IMR-90 (cell line): ENCODE measurements at regions not wholly inside any gene's neighbourhood (a gene's known extent, or its start where the extent isn't known, plus 50 kb on each side); places are given as distances from the start of the nearest gene placed in this dataset.

Experiments
- MAFK ChIP-seq: IDR thresholded peaks from 2 replicates; pipeline ENCODE4 v1.6.1; 2012; ENCODE audit warnings: low read depth, low read length, improper control_type of control experiment
- POLR2A ChIP-seq: IDR thresholded peaks from 2 replicates; pipeline ENCODE4 v1.6.1; 2012; ENCODE audit warnings: mild to moderate bottlenecking, low read depth, low read length
- RAD21 ChIP-seq: IDR thresholded peaks from 2 replicates; pipeline ENCODE4 v1.6.1; 2012; ENCODE audit warnings: low read length, improper control_type of control experiment
- RCOR1 ChIP-seq: IDR thresholded peaks from 2 replicates; pipeline ENCODE4 v1.6.1; 2012; ENCODE audit warnings: mild to moderate bottlenecking, low read length, improper control_type of control experiment; ENCODE audit not compliant: insufficient replicate concordance
- SMC3 ChIP-seq: fragments of 150-350 bp; IDR thresholded peaks from 2 replicates; pipeline ENCODE4 v1.6.1; 2016; ENCODE audit warnings: low read depth, mild to moderate bottlenecking, antibody characterized with exemption, low read length, moderate library complexity
- TF ChIP-seq, protein P1 (sequence below): conservative IDR thresholded peaks from 2 replicates; pipeline ENCODE4 v1.5.1; 2012; ENCODE audit warnings: mild to moderate bottlenecking, low read depth, low read length, improper control_type of control experiment
- TF ChIP-seq, protein P2 (sequence below): fragments of 150-350 bp; IDR thresholded peaks from 2 replicates; pipeline ENCODE4 v1.6.1; 2016; ENCODE audit warnings: low read depth, mild to moderate bottlenecking, low read length, moderate library complexity, borderline replicate concordance

DNA sequence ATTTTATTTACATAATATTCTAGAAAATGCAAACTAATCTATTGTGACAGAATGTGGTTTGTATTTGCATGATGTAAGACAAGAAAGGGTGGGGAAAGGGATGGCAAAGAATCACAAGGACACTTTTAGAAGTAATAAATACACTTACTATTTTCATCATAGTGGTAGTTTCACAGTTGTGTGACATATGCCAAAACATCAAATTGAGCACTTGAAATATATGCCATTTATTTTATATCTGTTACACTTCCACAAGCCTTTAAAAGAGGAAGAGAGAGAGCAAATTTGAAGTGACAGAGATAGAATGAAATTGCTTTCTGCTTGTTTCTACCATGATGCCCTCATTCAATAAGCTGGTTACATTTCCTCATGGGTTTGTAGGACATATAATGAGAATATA, 230.0 kb upstream of the NWD2 start:
- TF ChIP-seq POLR2A (no peak), SMC3 (no peak), MAFK (no peak), RCOR1 (no peak), RAD21 (no peak)
- TF ChIP-seq, protein P1, sequence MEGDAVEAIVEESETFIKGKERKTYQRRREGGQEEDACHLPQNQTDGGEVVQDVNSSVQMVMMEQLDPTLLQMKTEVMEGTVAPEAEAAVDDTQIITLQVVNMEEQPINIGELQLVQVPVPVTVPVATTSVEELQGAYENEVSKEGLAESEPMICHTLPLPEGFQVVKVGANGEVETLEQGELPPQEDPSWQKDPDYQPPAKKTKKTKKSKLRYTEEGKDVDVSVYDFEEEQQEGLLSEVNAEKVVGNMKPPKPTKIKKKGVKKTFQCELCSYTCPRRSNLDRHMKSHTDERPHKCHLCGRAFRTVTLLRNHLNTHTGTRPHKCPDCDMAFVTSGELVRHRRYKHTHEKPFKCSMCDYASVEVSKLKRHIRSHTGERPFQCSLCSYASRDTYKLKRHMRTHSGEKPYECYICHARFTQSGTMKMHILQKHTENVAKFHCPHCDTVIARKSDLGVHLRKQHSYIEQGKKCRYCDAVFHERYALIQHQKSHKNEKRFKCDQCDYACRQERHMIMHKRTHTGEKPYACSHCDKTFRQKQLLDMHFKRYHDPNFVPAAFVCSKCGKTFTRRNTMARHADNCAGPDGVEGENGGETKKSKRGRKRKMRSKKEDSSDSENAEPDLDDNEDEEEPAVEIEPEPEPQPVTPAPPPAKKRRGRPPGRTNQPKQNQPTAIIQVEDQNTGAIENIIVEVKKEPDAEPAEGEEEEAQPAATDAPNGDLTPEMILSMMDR: no peak
- TF ChIP-seq, protein P2, sequence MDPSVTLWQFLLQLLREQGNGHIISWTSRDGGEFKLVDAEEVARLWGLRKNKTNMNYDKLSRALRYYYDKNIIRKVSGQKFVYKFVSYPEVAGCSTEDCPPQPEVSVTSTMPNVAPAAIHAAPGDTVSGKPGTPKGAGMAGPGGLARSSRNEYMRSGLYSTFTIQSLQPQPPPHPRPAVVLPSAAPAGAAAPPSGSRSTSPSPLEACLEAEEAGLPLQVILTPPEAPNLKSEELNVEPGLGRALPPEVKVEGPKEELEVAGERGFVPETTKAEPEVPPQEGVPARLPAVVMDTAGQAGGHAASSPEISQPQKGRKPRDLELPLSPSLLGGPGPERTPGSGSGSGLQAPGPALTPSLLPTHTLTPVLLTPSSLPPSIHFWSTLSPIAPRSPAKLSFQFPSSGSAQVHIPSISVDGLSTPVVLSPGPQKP: no peak
